WERI-Rb-1 (cell line): ENCODE measurements at regions not wholly inside any gene's neighbourhood (a gene's known extent, or its start where the extent isn't known, plus 50 kb on each side); places are given as distances from the start of the nearest gene placed in this dataset.

ENCODE experiments used
- DNase-seq: peaks from one replicate; pipeline ENCODE4 v3.0.0-alpha.2; 2020
- H3K27ac ChIP-seq: fragments of 250-450 bp; sonication (Bioruptor Pico); 2 replicates; pipeline ENCODE4 v1.5.1; 2020; ENCODE audit warnings: mild to moderate bottlenecking, moderate library complexity
- H3K27me3 ChIP-seq: fragments of 250-450 bp; sonication (Bioruptor Pico); 2 replicates; pipeline ENCODE4 v1.5.1; 2021; ENCODE audit warnings: mild to moderate bottlenecking, low read depth, moderate library complexity; ENCODE audit not compliant: insufficient read depth, severe bottlenecking
- H3K36me3 ChIP-seq: fragments of 250-450 bp; sonication (Bioruptor Pico); 2 replicates; pipeline ENCODE4 v1.5.1; 2020; ENCODE audit warnings: mild to moderate bottlenecking, moderate library complexity
- H3K4me3 ChIP-seq: 2 replicates; pipeline ENCODE4 v1.5.1; 2011; ENCODE audit warnings: low read depth, mild to moderate bottlenecking, control low read depth, low read length
- H3K9me3 ChIP-seq: fragments of 250-450 bp; sonication (Bioruptor Pico); 2 replicates; pipeline ENCODE4 v1.5.1; 2021; ENCODE audit warnings: mild to moderate bottlenecking, moderate library complexity; ENCODE audit not compliant: severe bottlenecking
- TF ChIP-seq, protein P1 (sequence below): IDR thresholded peaks from 2 replicates; pipeline ENCODE4 v1.5.1; 2011; ENCODE audit warnings: low read depth, mild to moderate bottlenecking, control low read depth, inconsistent platforms, low read length

DNA sequence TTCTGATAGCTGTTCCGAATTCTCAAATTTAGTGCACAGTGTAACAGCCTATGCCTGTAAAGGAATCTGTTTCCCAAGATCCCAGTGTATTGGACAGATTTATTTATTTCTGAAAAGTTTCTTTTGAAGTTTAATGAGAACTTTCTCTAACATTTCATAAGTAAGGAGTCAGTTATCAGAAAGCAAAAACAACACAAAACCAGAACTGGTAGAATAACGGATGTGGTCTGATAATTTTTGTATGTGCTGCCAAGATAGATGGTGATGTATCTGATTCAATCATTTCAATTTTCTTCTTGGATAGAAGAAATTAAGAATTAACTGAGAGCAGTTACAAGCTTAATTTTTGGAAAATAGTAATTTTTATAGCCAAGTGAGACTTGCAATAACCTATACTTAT, 374.3 kb downstream of the SOCS6 start:
- DNase-seq: no peak
- TF ChIP-seq, protein P1, sequence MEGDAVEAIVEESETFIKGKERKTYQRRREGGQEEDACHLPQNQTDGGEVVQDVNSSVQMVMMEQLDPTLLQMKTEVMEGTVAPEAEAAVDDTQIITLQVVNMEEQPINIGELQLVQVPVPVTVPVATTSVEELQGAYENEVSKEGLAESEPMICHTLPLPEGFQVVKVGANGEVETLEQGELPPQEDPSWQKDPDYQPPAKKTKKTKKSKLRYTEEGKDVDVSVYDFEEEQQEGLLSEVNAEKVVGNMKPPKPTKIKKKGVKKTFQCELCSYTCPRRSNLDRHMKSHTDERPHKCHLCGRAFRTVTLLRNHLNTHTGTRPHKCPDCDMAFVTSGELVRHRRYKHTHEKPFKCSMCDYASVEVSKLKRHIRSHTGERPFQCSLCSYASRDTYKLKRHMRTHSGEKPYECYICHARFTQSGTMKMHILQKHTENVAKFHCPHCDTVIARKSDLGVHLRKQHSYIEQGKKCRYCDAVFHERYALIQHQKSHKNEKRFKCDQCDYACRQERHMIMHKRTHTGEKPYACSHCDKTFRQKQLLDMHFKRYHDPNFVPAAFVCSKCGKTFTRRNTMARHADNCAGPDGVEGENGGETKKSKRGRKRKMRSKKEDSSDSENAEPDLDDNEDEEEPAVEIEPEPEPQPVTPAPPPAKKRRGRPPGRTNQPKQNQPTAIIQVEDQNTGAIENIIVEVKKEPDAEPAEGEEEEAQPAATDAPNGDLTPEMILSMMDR: no peak
- Histone ChIP-seq H3K36me3 (no peaks in the 10 kb centered on the region), H3K4me3 (no peak overlapping the region), H3K9me3 (no peaks in the 10 kb centered on the region), H3K27me3 (no peaks in the 10 kb centered on the region), H3K27ac (no peak overlapping the region)

DNA sequence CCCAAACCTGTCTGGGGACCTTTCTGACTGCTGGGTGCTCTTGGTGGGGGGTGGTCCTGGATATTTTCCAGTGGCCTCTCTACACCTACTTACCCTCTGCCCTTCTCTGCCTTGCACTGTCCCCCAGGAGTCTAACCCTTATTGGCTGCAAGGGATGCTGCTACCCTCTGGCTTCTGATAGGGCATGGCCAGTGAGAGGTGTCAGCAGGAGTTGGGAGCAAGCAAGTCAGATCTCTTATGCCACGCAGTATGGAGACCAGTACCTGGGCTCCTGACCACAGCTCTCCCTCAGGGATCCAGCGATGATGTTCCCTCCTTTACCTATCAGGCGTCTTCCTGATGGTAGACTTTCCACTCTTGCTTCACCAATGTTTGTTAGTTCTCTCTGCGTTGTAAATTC, 373.7 kb downstream of the SOCS6 start:
- no peaks in the 10 kb centered on the region for H3K27me3 ChIP-seq
- no peak overlapping the region for H3K4me3 ChIP-seq
- no peak for DNase-seq
- H3K36me3 ChIP-seq: no peaks in the 10 kb centered on the region
- H3K9me3 ChIP-seq: no peaks in the 10 kb centered on the region
- TF ChIP-seq, protein P1: no peak
- no peak overlapping the region for H3K27ac ChIP-seq

DNA sequence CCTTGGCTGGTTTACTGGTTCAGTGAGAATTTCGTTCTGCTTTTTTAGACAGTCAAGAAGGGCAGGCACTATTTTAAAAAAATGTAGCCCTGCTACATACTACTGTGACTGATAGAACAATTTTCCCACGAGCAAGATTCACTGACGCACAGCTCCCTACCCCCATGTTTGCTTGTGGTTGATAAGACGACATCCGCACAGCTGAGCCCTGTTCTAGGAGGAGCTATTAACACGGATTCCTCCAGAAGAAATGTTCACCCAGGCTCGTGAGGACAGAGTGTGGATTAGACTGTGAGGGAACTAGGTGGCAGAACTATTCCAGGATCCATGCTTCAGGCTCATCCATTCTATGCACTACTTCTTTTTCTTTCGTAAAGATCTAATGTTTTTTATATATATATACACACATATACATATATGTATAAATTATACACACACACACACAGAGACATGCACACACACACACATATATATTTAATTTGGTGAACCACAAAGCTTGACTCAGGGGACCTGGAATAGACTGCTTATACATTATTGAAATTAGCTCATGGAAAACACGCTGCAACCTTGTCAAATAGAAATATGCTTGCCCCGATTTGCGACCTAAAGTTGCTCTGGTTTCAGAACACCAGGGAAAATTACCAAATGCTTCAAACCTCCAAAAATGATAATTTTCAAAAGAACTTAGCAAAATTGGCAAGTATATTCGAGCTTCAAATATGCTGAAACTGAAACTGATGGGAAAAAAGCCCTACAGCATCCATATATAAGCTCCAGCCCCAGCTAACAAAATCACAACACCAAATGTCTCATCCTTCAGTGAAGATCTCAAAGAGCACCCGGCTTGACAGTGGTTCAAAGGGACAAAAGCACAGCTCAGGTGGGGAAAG, 370.4 kb downstream of the SOCS6 start:
- Histone ChIP-seq H3K9me3 (no peaks in the 10 kb centered on the region), H3K4me3 (no peak overlapping the region), H3K36me3 (no peaks in the 10 kb centered on the region), H3K27ac (no peak overlapping the region), H3K27me3 (no peaks in the 10 kb centered on the region)
- DNase-seq: no peak
- TF ChIP-seq, protein P1: no peak

DNA sequence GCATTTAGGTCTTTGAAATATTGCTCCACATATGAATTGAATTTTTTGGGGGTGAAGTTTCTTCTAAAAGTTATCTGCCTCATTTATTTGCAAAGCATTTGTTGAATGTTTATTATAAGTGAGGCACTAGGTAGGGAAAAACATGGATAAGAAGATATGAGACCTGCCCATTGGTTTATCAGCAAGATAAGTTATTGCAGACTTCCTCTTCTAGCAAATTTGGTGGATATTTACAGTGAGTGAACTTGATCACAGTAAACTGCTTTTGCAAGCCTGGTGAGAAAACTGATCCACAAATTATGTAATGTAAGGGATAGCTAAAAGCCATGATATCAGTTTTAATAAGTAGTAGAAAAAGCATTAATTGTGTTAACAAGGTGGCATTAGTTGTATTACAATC, 364.8 kb downstream of the SOCS6 start:
- Histone ChIP-seq H3K27me3 (no peaks in the 10 kb centered on the region), H3K9me3 (no peaks in the 10 kb centered on the region), H3K27ac (no peak overlapping the region), H3K4me3 (no peak overlapping the region), H3K36me3 (no peaks in the 10 kb centered on the region)
- TF ChIP-seq, protein P1: no peak
- no peak for DNase-seq

DNA sequence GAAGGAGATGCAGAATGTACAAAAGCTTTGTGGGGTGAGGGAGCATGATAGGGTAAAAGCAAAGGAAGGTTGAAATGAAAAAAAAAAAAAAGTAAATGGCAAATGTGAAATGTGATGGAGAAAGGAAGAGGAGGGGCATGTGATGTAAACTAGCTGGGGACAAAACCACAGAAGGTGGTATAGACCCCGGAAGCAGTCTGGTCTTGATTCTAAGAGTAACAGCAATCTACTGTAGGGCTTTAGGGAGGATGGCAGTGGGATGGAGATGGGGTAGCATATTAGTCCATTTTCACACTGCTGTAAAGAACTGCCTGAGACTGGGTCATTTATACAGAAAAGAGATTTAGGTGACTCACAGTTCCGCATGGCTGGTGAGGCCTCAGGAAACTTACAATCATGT, 362.0 kb downstream of the SOCS6 start:
- Histone ChIP-seq H3K36me3 (no peaks in the 10 kb centered on the region), H3K4me3 (no peak overlapping the region), H3K27me3 (no peaks in the 10 kb centered on the region), H3K27ac (no peak overlapping the region), H3K9me3 (no peaks in the 10 kb centered on the region)
- TF ChIP-seq, protein P1: no peak
- no peak for DNase-seq

DNA sequence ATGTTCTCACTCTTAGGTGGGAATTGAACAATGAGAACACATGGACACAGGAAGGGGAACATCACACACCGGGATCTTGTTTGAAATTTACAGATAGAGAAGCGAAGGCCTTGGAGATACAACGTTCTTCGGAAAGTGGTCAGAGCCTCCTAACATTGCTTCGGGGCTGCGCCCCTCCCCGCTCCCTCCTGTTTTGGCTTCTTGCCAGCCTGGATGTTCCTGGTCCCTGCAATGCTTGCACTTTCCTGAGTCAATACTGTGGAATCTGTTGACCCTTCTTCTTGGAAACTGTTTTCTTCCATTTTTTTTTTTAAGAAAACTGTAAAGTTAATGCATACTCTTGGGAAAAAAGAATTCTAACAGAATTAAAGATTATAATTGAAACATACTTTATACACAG, 360.8 kb downstream of the SOCS6 start:
- Histone ChIP-seq H3K36me3 (no peaks in the 10 kb centered on the region), H3K4me3 (no peak overlapping the region), H3K27me3 (no peaks in the 10 kb centered on the region), H3K27ac (no peak overlapping the region), H3K9me3 (no peaks in the 10 kb centered on the region)
- TF ChIP-seq, protein P1: no peak
- no peak for DNase-seq
